ENCODE measurements at regions not wholly inside any gene's neighbourhood (a gene's known extent, or its start where the extent isn't known, plus 50 kb on each side); places are given as distances from the start of the nearest gene placed in this dataset.

DNA sequence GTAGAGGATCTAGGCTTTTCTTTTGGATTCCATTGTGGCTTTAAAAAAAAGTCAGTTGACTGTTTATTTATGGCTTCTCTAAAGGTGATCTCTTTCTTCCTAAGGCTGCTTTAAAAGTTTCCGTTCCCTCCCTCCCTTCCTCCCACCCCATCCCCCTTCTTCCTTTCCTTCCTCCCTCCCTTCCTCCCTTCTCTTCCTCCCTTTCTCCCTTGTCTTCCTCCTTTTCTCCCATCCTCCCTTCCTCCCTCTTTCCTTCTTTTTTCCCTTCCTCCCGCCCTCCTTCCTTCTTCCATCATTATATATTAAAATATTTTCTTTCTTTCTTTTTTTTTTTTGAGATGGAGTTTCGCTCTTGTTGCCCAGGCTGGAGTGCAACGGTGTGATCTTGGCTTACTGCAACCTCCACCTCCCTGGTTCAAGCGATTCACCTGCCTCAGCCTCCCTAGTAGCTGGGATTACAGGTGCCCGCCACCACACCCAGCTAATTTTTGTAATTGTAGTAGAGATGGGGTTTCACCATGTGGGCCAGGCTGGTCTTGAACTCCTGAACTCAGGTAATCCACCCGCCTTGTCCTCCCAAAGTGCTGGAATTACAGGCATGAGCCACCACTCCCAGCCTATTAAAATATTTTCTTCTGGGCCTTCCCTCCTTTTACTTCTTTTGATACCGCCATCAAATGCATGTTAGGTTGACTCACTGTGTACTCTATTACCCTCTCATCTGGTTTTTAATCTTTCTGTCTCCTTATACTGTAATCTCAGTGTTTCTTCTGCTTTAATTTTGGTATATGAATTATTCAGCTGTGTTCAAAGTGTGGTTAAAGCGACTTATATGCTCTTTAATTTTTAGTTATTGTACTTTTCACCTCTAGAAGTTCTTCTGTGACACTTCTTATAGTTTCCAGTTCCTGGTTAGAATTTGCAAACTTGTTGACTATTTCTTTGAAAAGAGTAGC, 59.2 kb upstream of the ATP5PO start:
- TF ChIP-seq, protein P1, sequence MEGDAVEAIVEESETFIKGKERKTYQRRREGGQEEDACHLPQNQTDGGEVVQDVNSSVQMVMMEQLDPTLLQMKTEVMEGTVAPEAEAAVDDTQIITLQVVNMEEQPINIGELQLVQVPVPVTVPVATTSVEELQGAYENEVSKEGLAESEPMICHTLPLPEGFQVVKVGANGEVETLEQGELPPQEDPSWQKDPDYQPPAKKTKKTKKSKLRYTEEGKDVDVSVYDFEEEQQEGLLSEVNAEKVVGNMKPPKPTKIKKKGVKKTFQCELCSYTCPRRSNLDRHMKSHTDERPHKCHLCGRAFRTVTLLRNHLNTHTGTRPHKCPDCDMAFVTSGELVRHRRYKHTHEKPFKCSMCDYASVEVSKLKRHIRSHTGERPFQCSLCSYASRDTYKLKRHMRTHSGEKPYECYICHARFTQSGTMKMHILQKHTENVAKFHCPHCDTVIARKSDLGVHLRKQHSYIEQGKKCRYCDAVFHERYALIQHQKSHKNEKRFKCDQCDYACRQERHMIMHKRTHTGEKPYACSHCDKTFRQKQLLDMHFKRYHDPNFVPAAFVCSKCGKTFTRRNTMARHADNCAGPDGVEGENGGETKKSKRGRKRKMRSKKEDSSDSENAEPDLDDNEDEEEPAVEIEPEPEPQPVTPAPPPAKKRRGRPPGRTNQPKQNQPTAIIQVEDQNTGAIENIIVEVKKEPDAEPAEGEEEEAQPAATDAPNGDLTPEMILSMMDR (IDR thresholded peaks at IDR 0.05) = no peak
- TF ChIP-seq POLR2A (IDR thresholded peaks at IDR 0.05) = no peak

Data from esophagus squamous epithelium (tissue), 4 donors.